Body of pancreas (tissue), 4 donors: ENCODE measurements at regions not wholly inside any gene's neighbourhood (a gene's known extent, or its start where the extent isn't known, plus 50 kb on each side); places are given as distances from the start of the nearest gene placed in this dataset.

Source experiments
- ATAC-seq: fragments of 150-250 bp; one replicate; pipeline ENCODE4 v1.9.1; 2016
- DNase-seq, 4 donors: peaks; one replicate each; pipeline ENCODE4 v3.0.0-alpha.2; 2019
- H3K27ac ChIP-seq, 4 donors: fragments of 200-600 bp; sonication (generic); 1 replicate in 3 of 4; 2 replicates in 1 of 4; pipeline versions ENCODE4 v1.5.1 to v1.6.1; 2016 to 2019; ENCODE audit warnings: mild to moderate bottlenecking in 1 of 4, mixed read lengths in 1 of 4, moderate library complexity in 1 of 4
- H3K27me3 ChIP-seq, 2 donors: fragments of 200-600 bp; sonication (generic); one replicate each; pipeline ENCODE4 v1.6.0; 2016; ENCODE audit warnings: mild to moderate bottlenecking in 1 of 2
- H3K36me3 ChIP-seq, 2 donors: fragments of 200-600 bp; sonication (generic); replicated peaks in 1 of 2; 2 replicates each; pipeline ENCODE4 v1.5.1; 2016; ENCODE audit warnings: low read depth in 2 of 2; ENCODE audit not compliant: insufficient read depth in 1 of 2
- H3K4me1 ChIP-seq: fragments of 200-600 bp; sonication (generic); one replicate; pipeline ENCODE4 v1.6.0; 2016
- H3K4me3 ChIP-seq, 2 donors: fragments of 200-600 bp; sonication (generic); 1 replicate in 1 of 2; 2 replicates in 1 of 2; pipeline ENCODE4 v1.5.1; 2016 to 2019
- H3K9me3 ChIP-seq, 3 donors: fragments of 200-600 bp; sonication (generic); 1 replicate in 2 of 3; 2 replicates in 1 of 3; pipeline ENCODE4 v1.5.1; 2016
- POLR2A ChIP-seq, 3 donors: fragments of 450-650 bp; IDR thresholded peaks; one replicate each; pipeline ENCODE4 v1.6.1; 2016; ENCODE audit warnings: antibody characterized with exemption in 3 of 3, mild to moderate bottlenecking in 2 of 3
- whole genome bisulfite sequencing, 2 donors: methylation state at CpG; one replicate each; pipeline ENCODE4 v1.1.5; 2017; 5-methylcytosine and 5-hydroxymethylcytosine counted together
- intact Hi-C: fragments of 100-400 bp; cut with DNase I; formaldehyde crosslinking; loops from one replicate; pipeline ENCODE4 v1.15.1; 2023
- TF ChIP-seq, protein P1 (sequence below), 7 experiments: fragments of 450-650 bp in 4 of 7; fragments of 200-600 bp in 3 of 7; sonication (generic) in 3 of 7; IDR thresholded peaks; one replicate each; pipeline ENCODE4 v1.5.1; 2016 to 2019; ENCODE audit warnings: antibody characterized with exemption in 7 of 7

DNA sequence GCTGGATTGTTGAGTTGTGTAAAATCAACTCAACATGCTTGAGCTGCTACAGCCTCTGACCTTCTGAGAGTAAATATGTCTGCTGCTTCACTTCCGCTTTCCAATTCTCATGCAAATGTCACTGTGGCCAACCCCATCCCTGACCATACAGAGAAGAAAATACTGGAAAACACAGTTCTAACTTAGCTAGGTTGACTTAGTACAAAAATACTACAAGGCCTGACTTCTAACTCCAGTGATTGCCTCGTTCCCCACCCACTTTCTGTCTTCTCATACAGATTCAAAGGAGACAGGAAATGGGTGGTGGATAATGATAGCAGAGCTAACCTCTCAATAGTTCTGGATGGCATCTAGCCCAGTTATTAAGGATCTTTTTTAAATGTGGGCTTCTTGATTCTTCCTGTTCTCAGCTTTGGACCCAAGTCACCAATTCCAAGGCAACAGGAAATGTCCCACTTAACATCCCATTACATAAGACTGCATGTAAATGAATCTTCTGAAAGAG, 226.6 kb upstream of the SLC24A2 start:
- TF ChIP-seq, protein P1, sequence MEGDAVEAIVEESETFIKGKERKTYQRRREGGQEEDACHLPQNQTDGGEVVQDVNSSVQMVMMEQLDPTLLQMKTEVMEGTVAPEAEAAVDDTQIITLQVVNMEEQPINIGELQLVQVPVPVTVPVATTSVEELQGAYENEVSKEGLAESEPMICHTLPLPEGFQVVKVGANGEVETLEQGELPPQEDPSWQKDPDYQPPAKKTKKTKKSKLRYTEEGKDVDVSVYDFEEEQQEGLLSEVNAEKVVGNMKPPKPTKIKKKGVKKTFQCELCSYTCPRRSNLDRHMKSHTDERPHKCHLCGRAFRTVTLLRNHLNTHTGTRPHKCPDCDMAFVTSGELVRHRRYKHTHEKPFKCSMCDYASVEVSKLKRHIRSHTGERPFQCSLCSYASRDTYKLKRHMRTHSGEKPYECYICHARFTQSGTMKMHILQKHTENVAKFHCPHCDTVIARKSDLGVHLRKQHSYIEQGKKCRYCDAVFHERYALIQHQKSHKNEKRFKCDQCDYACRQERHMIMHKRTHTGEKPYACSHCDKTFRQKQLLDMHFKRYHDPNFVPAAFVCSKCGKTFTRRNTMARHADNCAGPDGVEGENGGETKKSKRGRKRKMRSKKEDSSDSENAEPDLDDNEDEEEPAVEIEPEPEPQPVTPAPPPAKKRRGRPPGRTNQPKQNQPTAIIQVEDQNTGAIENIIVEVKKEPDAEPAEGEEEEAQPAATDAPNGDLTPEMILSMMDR (IDR thresholded peaks at IDR 0.05) = no peak
- TF ChIP-seq POLR2A (IDR thresholded peaks at IDR 0.05) = no peak
- ATAC-seq (no peak), DNase-seq (no peak)
- no peak overlapping the region for H3K27ac ChIP-seq
- intact Hi-C loops = no loop called here
- no peaks in the 10 kb centered on the region for H3K36me3 ChIP-seq
- no peak overlapping the region for H3K4me3 ChIP-seq
- no peaks in the 10 kb centered on the region for H3K9me3 ChIP-seq
- 77 to 80% methylated on average over 2 of the region's 2 CpGs for WGBS, 2 donors
- H3K4me1 ChIP-seq = no peaks in the 10 kb centered on the region
- no peaks in the 10 kb centered on the region for H3K27me3 ChIP-seq

DNA sequence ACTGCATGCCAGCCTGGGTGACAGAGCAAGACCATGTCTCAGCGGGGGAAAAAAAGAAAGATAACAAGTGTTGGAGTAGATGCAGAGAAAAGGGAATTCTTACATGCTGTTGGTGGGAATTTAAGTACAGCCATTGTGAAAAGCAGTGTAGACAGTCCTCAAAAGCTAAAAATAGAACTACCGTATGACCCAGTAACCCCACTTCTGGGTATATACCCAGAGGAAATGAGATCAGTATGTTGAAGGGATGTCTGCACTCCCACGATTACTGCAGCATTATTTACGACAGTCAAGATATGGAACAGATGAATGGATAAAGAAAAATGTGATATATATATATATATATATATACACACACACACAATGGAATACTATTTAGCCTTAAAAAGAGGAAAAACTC, 225.3 kb upstream of the SLC24A2 start:
- DNase-seq (no peak), ATAC-seq (no peak)
- 76 to 78% methylated on average over 4 of the region's 4 CpGs for WGBS, 2 donors
- TF ChIP-seq, protein P1 (IDR thresholded peaks at IDR 0.05) = no peak
- TF ChIP-seq POLR2A (IDR thresholded peaks at IDR 0.05) = no peak
- Histone ChIP-seq H3K4me3 (no peak overlapping the region), H3K27ac (no peak overlapping the region), H3K4me1 (no peaks in the 10 kb centered on the region), H3K9me3 (no peaks in the 10 kb centered on the region), H3K27me3 (no peaks in the 10 kb centered on the region), H3K36me3 (no peaks in the 10 kb centered on the region)
- intact Hi-C loops = no loop called here

DNA sequence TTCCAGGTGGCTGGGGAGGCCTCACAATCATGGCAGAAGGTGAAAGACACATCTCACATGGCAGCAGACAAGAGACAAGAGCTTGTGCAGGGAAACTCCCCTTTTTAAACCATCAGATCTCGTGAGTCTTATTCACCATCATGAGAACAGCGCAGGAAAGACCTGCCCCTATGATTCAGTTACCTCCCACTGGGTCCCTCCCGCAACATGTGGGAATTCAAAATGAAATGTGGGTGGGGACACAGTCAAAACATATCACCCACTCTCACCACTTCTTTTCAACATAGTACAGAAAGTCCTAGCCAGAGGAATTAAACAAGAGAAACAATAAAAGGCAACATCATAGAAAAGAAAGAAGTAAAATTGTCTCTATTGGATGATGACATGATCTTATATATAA, 223.4 kb upstream of the SLC24A2 start:
- Histone ChIP-seq H3K9me3 (no peaks in the 10 kb centered on the region), H3K27me3 (no peaks in the 10 kb centered on the region), H3K27ac (no peak overlapping the region), H3K36me3 (no peaks in the 10 kb centered on the region), H3K4me1 (no peaks in the 10 kb centered on the region), H3K4me3 (no peak overlapping the region)
- 92 to 97% methylated on average over 3 of the region's 3 CpGs for WGBS, 2 donors
- DNase-seq = no peak
- TF ChIP-seq, protein P1 (IDR thresholded peaks at IDR 0.05) = no peak
- no peak for TF ChIP-seq POLR2A (IDR thresholded peaks at IDR 0.05)
- intact Hi-C loops = no loop called here
- ATAC-seq = no peak

DNA sequence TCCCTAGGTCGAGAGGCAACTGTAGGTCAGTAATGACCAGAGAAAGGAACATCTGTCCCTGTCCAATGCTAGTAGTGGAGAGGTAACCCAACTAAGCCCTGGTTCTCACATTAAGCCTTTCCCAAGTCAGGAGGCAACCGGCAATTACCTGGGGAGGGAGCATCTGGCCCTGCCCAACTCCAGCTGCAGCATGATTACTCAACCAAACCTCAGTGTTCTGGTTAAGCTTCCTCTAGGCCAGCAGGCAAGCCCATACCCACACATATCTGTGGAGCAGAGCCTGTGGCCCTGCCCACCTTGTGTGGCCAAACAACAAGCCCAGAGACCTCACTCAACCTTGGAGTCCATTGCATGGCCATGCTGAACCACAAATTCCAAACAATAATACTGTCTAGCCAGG, 220.8 kb upstream of the SLC24A2 start:
- Histone ChIP-seq H3K27me3 (no peaks in the 10 kb centered on the region), H3K36me3 (no peaks in the 10 kb centered on the region), H3K4me1 (no peaks in the 10 kb centered on the region), H3K4me3 (no peak overlapping the region), H3K27ac (no peak overlapping the region), H3K9me3 (no peaks in the 10 kb centered on the region)
- WGBS, 2 donors = 81% methylated on average over 2 of the region's 2 CpGs; no CpG with 5 or more reads in 1 of the 2 donors
- ATAC-seq (no peak), DNase-seq (no peak)
- intact Hi-C loops = no loop called here
- TF ChIP-seq, protein P1 (IDR thresholded peaks at IDR 0.05) = no peak
- no peak for TF ChIP-seq POLR2A (IDR thresholded peaks at IDR 0.05)

DNA sequence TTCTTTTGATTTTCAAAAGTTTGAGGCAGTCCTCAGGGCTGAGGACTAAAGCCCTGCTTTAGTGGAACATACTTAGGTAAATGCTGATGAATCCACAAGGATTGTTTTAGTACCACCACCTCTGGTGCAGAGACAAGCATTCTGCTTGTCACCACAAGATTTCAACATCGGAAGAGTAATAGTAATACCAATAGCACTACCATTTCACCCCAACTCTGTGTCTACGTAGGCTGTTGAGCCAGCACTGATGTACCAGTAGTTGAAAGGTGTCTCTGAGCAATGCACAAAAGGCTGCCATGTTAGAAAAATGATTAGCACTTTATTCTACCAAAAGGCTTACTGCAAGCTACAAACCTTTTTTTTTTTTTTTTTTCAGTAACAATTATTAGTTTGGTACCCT, 213.2 kb upstream of the SLC24A2 start:
- Histone ChIP-seq H3K27me3 (no peaks in the 10 kb centered on the region), H3K27ac (no peak overlapping the region), H3K9me3 (no peaks in the 10 kb centered on the region), H3K36me3 (no peaks in the 10 kb centered on the region), H3K4me1 (no peaks in the 10 kb centered on the region), H3K4me3 (no peak overlapping the region)
- ATAC-seq (no peak), DNase-seq (no peak)
- WGBS, 2 donors = 79 to 94% methylated on average over 2 of the region's 2 CpGs
- TF ChIP-seq, protein P1 (IDR thresholded peaks at IDR 0.05) = no peak
- no peak for TF ChIP-seq POLR2A (IDR thresholded peaks at IDR 0.05)
- intact Hi-C loops = no loop called here
